CD4-positive, alpha-beta T cell treated with Interleukin-15 for 4 hours (primary cell): ENCODE measurements at regions not wholly inside any gene's neighbourhood (a gene's known extent, or its start where the extent isn't known, plus 50 kb on each side); places are given as distances from the start of the nearest gene placed in this dataset.

Source experiments
- DNase-seq: peaks from one replicate; pipeline ENCODE4 v3.0.0-alpha.2; 2020; ENCODE audit warnings: low spot score

- DNase-seq = no peak
Measured at GRCh38 chr4:24666816-24667477, 82.6 kb upstream of the DHX15 start.

GRCh38 chr4:24668956-24669355, 84.6 kb upstream of the DHX15 start:
- no peak for DNase-seq

GRCh38 chr4:24669751-24670150, 85.4 kb upstream of the DHX15 start:
- no peak for DNase-seq

- DNase-seq = no peak
Measured at GRCh38 chr4:24671849-24672248, 87.5 kb upstream of the DHX15 start.

GRCh38 chr4:24672880-24673279, 88.5 kb upstream of the DHX15 start:
- no peak for DNase-seq

GRCh38 chr4:24674279-24674678, 89.9 kb upstream of the DHX15 start:
- no peak for DNase-seq

GRCh38 chr4:24675721-24676389, 91.5 kb upstream of the DHX15 start:
- no peak for DNase-seq

- no peak for DNase-seq
Measured at GRCh38 chr4:24677909-24678308, 93.6 kb upstream of the DHX15 start.

- no peak for DNase-seq
Measured at GRCh38 chr4:24680746-24681448, 96.5 kb upstream of the DHX15 start.

GRCh38 chr4:24683116-24683515, 98.8 kb upstream of the DHX15 start:
- no peak for DNase-seq

- peak; percentile 7 for DNase-seq
Measured at GRCh38 chr4:24686866-24687692, 102.7 kb upstream of the DHX15 start.

- DNase-seq = no peak
Measured at GRCh38 chr4:24688453-24688852, 104.1 kb upstream of the DHX15 start.

- no peak for DNase-seq
Measured at GRCh38 chr4:24689212-24689611, 104.9 kb upstream of the DHX15 start.

- DNase-seq = no peak
Measured at GRCh38 chr4:24690436-24690835, 104.9 kb upstream of the SOD3 start.

GRCh38 chr4:24693636-24694035, 101.7 kb upstream of the SOD3 start:
- no peak for DNase-seq

- no peak for DNase-seq
Measured at GRCh38 chr4:24700118-24700517, 95.3 kb upstream of the SOD3 start.

- no peak for DNase-seq
Measured at GRCh38 chr4:24701683-24702082, 93.7 kb upstream of the SOD3 start.

- no peak for DNase-seq
Measured at GRCh38 chr4:24702281-24702680, 93.1 kb upstream of the SOD3 start.

- DNase-seq = no peak
Measured at GRCh38 chr4:24703298-24703697, 92.1 kb upstream of the SOD3 start.

- DNase-seq = no peak
Measured at GRCh38 chr4:24704149-24704548, 91.2 kb upstream of the SOD3 start.

- DNase-seq = no peak
Measured at GRCh38 chr4:24705016-24705753, 90.2 kb upstream of the SOD3 start.

GRCh38 chr4:24713604-24714003, 81.8 kb upstream of the SOD3 start:
- DNase-seq = no peak
